ENCODE measurements at regions not wholly inside any gene's neighbourhood (a gene's known extent, or its start where the extent isn't known, plus 50 kb on each side); places are given as distances from the start of the nearest gene placed in this dataset.

DNA sequence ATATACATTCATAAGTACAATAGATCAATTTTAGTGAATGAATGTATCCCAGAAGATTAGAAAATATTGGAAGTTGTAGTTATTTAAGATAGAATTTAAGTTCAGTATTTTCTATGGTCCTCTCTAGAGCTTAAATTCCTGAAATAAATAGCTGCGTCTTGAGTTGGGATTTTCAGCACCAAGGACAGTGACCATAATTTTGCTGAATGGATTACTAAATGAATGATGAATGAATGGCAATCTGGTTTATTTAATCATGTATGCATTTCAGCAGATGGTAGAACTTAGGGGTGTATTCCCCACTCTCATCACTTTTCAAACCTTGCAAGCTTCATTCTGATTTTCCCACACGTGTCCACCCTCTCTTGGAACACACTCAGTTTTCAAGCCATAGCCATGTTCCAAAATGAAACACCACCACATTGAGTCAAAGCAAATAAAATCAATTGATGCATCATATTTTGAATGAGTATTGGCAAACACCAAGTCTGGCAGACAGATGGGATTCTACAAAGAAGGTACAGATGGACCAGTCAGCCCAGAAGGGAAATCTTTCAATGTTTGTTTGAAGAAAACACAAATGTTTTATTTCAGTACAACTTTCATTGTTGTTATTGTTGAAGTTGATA is 362.2 kb upstream of the NXPH2 start:
- DNase-seq, result no peak

DNA sequence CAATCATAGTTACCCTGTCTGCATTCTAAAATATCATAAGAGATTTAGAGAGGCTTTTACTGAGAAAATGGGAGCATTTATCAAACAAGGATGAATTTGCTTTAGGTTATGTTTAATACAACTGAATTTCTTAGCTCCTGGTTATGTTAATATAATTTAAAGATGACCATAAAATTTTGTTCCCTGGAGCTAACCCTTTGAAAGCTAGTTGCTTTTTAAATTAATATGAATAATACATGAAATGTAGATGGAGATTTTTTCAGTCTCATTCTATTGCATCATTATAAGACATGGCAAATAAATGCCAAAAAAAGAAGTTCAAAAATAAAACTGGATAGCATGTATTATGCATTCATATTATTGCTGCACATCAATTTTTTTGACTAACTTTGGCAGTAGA is 344.1 kb upstream of the NXPH2 start:
- no peak for DNase-seq

DNA sequence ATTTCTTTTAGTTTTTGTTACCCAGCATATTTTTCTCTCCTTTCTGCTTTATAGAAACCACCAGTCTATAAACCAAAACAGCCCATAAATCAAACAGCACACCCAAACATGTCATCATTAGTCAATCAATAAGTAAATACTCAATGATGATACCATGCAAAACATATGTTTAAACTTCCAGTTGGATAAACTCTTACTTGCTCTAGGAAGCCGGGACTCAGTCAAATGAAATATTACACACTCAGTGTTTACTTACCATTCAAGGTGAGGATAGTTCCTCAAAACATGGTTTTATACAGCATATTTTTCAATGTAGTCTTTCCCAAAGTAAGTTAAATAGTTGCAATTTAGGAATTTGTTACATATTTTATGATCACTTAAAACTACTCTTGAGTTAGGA is 343.6 kb upstream of the NXPH2 start:
- DNase-seq, result no peak

- DNase-seq, result no peak
Measured at GRCh38 chr2:139122711-139123158, 342.5 kb upstream of the NXPH2 start.

DNA sequence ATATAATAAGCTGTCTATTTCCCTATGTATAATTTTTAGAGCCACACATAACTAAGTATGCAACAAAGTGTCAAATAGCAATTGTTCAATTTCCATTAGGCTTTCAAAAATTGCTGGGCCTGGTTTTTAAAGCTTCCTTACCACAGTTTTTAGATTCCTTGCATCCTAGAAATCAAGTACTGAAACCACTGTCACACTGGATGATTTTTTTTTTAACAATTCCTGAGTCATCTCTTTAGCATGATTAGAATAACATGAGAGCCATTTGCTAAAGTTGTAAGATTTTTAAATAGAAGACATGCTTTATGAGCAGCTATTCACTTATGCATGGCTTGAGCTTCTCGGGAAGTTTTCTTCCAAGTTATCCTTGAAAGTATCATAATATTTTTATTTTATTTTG is 319.5 kb upstream of the NXPH2 start:
- DNase-seq, result no peak

- no peak for DNase-seq
Measured at GRCh38 chr2:139098961-139099360, 318.8 kb upstream of the NXPH2 start.

GRCh38 chr2:139083121-139083520 is 302.9 kb upstream of the NXPH2 start:
- DNase-seq, result no peak

DNA sequence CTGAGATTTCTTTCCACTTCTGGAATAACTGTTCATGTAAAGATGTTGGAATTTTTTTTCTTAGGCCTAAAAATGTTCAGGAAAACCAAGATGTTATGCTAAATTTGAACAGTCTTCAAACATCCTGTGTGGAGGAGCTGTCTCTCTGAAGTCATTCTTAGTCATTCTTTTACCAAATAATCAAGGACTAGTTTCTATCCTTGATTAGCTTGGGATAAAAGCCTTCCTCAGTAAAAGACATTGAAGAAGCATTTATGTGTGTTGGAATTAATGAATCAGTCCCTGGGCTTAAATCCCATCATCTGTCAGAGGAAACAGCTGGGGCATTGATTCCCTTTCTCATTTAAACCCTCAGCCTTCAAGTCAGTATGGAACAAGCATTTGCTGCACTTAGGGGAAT is 300.1 kb upstream of the NXPH2 start:
- DNase-seq, result no peak

- DNase-seq, result no peak
Measured at GRCh38 chr2:139079311-139079710, 299.1 kb upstream of the NXPH2 start.

GRCh38 chr2:139078376-139078775 is 298.2 kb upstream of the NXPH2 start:
- DNase-seq, result no peak

DNA sequence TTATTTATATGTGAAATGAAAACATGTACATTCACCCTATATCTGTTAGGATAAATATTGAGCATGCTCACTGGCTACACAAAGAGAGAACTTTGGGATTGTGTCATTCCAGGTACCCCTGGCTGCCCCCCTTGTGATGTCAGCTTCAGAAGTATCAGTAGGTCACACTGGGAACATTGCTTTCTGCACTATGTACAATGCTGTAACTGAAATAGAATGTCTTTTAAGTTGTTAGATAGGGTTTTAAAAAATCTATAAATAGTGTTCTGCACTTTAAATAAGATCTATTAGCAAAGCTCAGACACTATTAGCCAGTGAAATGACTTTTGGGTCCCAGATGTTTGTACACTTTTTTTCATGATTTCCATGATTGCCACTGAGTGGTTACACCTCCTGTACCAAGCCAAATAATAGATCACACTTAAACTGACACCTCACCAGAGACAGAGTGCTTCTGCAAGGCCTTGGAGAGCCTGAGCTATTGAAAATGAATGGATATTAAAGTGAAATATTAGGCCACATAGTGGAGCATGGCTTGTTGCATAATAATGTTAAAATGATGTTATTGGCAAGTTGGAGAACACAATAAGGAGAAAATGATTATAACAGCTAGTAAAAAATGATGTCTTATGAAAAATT is 297.0 kb upstream of the NXPH2 start:
- DNase-seq, result no peak

DNA sequence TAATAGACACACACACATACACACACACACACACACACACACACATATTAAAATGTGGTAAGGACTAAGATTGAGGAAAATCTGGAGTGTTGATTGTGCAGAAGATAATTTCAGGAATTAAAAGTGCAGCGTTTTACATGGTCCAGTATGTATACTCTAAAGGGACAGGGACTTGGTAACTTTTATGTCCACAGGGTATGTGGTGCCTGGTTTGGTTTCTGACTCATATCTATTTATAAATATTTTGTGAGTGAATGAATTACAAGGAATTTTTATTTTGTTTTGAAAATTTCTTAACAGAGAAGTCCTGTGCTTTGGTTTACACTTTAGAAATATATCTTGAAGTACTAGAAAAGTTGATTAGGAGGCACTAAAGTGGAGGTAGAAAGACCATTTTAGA is 287.7 kb upstream of the NXPH2 start:
- DNase-seq, result no peak

DNA sequence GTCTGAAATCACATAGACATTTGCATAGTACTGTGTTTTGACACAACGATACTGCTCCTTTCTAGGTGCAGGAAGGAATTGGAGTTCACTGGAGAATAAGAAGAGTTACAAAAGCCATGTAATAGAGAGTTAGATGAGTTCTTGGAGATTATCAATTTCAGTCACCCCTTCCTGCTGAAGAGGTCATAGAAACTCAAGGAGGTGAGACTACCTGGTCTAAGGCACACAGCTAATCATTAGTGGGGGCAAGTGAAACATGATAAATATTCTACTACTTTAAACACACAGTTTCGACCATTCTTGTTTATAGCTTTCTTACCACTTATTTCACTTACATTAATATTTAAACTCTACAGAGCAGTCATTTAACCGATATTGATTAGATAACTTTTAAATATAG is 286.9 kb upstream of the NXPH2 start:
- no peak for DNase-seq

GRCh38 chr2:139064159-139064558 is 284.0 kb upstream of the NXPH2 start:
- no peak for DNase-seq

- DNase-seq, result no peak
Measured at GRCh38 chr2:139059617-139060016, 279.4 kb upstream of the NXPH2 start.

DNA sequence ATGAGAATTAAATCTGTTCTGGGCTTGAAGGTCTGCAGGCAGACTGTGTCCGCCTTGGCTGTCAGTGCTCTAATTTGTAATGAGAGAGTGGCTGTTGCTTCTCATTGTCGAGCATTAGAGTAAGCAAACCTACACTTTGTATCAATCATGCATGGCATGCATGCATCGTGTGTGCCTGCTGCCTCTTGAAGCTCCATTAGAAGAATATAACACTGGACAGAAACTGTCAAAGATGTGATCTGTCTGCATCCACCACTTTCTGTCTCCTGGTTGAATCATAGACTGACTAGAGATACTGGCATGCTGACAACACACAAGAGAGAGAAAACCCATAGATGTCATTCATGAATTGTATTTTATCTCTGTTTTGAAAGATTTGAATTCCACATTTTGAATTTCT is 275.0 kb upstream of the NXPH2 start:
- no peak for DNase-seq

GRCh38 chr2:139048017-139048416 is 267.8 kb upstream of the NXPH2 start:
- no peak for DNase-seq

DNA sequence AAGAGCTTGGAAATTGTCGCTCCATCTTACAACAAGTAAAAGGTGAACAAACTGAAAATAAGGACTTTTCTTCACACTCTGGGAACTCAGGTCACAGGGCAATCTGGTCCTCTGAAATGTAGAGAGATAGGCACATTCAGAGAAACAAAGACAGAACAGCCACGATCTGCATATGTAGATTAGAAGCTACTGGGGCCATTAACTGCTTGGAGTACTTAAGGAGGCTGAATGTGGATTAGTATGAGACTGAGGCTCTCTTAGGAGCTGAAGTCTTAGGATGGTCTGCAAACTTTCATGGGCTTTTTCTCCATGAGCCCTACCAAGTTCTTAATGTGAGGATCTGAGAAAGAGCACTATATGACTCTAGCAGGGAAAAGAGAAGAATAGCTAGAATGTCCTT is 265.3 kb upstream of the NXPH2 start:
- DNase-seq, result no peak

DNA sequence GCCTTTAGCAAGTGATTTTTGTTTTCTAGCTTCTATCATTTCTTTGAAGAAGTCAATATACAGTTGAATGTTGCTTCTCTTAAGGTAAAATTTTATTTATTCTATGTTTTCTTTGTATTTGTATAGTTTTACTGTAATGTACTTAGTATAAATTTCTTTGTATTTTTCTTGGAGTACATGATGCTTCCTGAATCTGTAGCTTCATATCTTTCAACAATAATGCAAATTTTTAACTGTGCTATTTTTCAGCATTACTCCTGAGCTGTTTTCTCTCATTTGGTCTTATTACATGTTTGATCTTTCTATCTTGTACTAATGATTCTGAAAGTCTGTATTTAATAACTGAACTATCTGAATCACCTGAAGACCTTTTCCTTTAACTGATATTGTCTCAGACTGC is 253.9 kb upstream of the NXPH2 start:
- no peak for DNase-seq

- no peak for DNase-seq
Measured at GRCh38 chr2:139033300-139033699, 253.1 kb upstream of the NXPH2 start.

DNA sequence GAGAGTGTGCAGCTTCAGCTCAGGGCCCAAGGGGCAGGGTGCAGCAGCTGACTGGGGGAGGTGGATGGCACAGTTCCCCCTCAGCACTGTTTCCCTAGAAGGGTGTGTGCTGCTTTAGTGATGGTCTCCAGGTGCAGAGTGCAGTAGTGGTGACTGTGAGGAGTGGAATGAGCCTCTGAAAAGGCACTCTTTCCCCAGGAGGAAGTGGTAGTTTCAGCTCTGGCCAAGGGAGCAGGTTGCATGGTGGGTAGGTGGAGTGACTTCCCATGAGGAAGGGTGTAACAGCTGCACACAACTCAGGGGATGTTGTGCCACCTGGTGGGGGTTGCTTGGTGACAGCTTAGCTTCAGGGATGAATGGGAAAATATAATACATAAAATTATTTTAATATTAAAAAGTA is 251.5 kb upstream of the NXPH2 start:
- no peak for DNase-seq

DNA sequence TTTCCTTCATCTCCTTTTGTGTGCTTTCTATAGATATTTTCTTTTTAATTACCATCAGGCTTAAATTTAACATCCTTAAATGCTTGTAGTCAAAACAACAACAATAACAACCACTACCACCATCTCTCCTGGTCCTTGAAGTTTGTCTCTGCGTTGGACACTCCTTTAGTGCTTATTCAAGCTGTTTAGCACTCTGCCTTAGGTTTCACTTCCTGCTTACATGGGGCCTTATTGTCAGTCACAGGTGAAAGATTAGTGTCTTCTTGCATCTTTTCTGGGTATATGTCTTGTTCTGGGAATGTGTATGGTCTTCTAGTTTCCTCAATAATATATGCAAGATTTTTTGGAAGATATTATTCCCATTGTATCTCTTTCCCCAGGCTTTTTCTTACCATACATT is 240.1 kb upstream of the NXPH2 start:
- DNase-seq, result no peak

DNA sequence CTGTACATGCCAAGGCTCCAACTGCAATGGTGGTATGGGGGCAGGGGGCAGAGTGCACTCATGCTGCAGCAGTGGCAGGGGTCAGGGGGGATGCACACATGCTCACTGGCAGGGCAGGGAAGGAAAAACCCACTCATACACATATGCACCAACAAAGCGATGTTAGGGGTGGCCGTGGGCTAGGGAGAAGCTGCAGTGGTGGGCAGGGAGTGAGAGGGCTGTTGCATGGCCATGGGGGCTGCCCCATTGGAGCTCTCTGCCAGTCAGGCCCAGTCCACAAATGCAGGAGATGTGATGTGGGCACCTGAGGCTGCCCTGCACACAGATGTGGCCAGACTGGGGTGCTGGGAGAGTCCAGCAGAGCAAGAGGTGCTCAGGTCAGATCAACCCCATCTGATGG is 238.1 kb upstream of the NXPH2 start:
- DNase-seq, result no peak

DNA sequence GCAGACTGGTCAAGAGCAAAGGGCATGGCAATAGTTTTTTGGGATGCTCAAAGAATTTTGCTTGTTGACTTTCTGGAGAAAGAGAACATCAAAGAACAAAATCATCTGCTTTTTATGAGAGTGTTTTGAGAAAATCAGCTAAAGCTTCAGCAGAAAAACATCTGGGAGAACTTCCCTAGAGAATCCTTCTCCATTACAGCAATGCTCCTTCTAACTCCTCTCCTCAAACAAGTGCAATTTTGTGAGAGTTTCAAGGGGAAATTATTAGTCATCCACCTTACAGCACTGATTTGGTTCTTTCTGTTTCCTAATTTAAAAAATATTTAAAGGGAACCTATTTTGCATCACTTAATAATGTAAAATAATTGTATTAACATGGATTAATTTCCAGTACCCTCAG is 226.9 kb upstream of the NXPH2 start:
- DNase-seq, result no peak

GRCh38 chr2:139000131-139000785 is 220.1 kb upstream of the NXPH2 start:
- DNase-seq, result no peak

Data from hippocampal formation (tissue), 2 donors.